Activated naive CD8-positive, alpha-beta T cell (primary cell): ENCODE measurements at regions not wholly inside any gene's neighbourhood (a gene's known extent, or its start where the extent isn't known, plus 50 kb on each side); places are given as distances from the start of the nearest gene placed in this dataset.

Experiments
- H3K27ac Mint-ChIP-seq: one replicate; pipeline ENCODE4 v1.8.0; 2021; ENCODE audit warnings: mixed read lengths
- H3K27me3 Mint-ChIP-seq: one replicate; pipeline ENCODE4 v1.8.0; 2021; ENCODE audit warnings: mixed read lengths
- H3K36me3 Mint-ChIP-seq: one replicate; pipeline ENCODE4 v1.8.0; 2021; ENCODE audit warnings: mixed read lengths
- H3K4me1 Mint-ChIP-seq: one replicate; pipeline ENCODE4 v1.8.0; 2021; ENCODE audit warnings: low read depth, mixed read lengths
- H3K4me3 Mint-ChIP-seq: one replicate; pipeline ENCODE4 v1.8.0; 2021; ENCODE audit warnings: mild to moderate bottlenecking, mixed read lengths
- H3K9me3 Mint-ChIP-seq: one replicate; pipeline ENCODE4 v1.8.0; 2021; ENCODE audit warnings: low read depth, mixed read lengths

- Mint-ChIP-seq H3K4me1 (no peaks in the 10 kb centered on the region), H3K27ac (no peak overlapping the region), H3K4me3 (no peak overlapping the region), H3K36me3 (no peaks in the 10 kb centered on the region), H3K27me3 (peaks cover 4% of the 10 kb centered on the region), H3K9me3 (no peaks in the 10 kb centered on the region)
Observed at GRCh38 chr3:64388886-64389285, 163.6 kb upstream of the PRICKLE2 start.

- no peaks in the 10 kb centered on the region for H3K4me1 Mint-ChIP-seq
Observed at GRCh38 chr3:64387688-64388087, 162.4 kb upstream of the PRICKLE2 start.

GRCh38 chr3:64385277-64385676, 160.0 kb upstream of the PRICKLE2 start:
- Mint-ChIP-seq H3K27ac (no peak overlapping the region), H3K4me3 (no peak overlapping the region), H3K27me3 (peaks cover 4% of the 10 kb centered on the region), H3K4me1 (no peaks in the 10 kb centered on the region), H3K9me3 (no peaks in the 10 kb centered on the region), H3K36me3 (no peaks in the 10 kb centered on the region)

More at GRCh38 chr3:64387688-64388087, 162.4 kb upstream of the PRICKLE2 start:
- H3K27me3 Mint-ChIP-seq, result peaks cover 4% of the 10 kb centered on the region
- no peak overlapping the region for H3K27ac Mint-ChIP-seq
- no peaks in the 10 kb centered on the region for H3K36me3 Mint-ChIP-seq
- no peak overlapping the region for H3K4me3 Mint-ChIP-seq
- H3K9me3 Mint-ChIP-seq, result no peaks in the 10 kb centered on the region

GRCh38 chr3:64384561-64384960, 159.3 kb upstream of the PRICKLE2 start:
- no peak overlapping the region for H3K27ac Mint-ChIP-seq
- H3K36me3 Mint-ChIP-seq, result no peaks in the 10 kb centered on the region
- peaks cover 4% of the 10 kb centered on the region for H3K27me3 Mint-ChIP-seq
- H3K9me3 Mint-ChIP-seq, result no peaks in the 10 kb centered on the region
- H3K4me3 Mint-ChIP-seq, result no peak overlapping the region
- H3K4me1 Mint-ChIP-seq, result no peaks in the 10 kb centered on the region

GRCh38 chr3:64382153-64382552, 156.9 kb upstream of the PRICKLE2 start:
- no peaks in the 10 kb centered on the region for H3K4me1 Mint-ChIP-seq
- H3K4me3 Mint-ChIP-seq, result no peak overlapping the region
- no peaks in the 10 kb centered on the region for H3K36me3 Mint-ChIP-seq
- peaks cover 4% of the 10 kb centered on the region for H3K27me3 Mint-ChIP-seq
- no peaks in the 10 kb centered on the region for H3K9me3 Mint-ChIP-seq
- no peak overlapping the region for H3K27ac Mint-ChIP-seq

- peaks cover 3% of the 10 kb centered on the region for H3K27me3 Mint-ChIP-seq
- H3K9me3 Mint-ChIP-seq, result no peaks in the 10 kb centered on the region
- no peaks in the 10 kb centered on the region for H3K36me3 Mint-ChIP-seq
- H3K4me3 Mint-ChIP-seq, result no peak overlapping the region
- no peak overlapping the region for H3K27ac Mint-ChIP-seq
- H3K4me1 Mint-ChIP-seq, result no peaks in the 10 kb centered on the region
Observed at GRCh38 chr3:64381367-64381766, 156.1 kb upstream of the PRICKLE2 start.

- no peaks in the 10 kb centered on the region for H3K9me3 Mint-ChIP-seq
- H3K36me3 Mint-ChIP-seq, result no peaks in the 10 kb centered on the region
- H3K27me3 Mint-ChIP-seq, result peaks cover 1% of the 10 kb centered on the region
- no peak overlapping the region for H3K27ac Mint-ChIP-seq
- no peak overlapping the region for H3K4me3 Mint-ChIP-seq
- no peaks in the 10 kb centered on the region for H3K4me1 Mint-ChIP-seq
Observed at GRCh38 chr3:64380546-64380945, 155.3 kb upstream of the PRICKLE2 start.

GRCh38 chr3:64379221-64379620, 154.0 kb upstream of the PRICKLE2 start:
- Mint-ChIP-seq H3K9me3 (no peaks in the 10 kb centered on the region), H3K4me1 (no peaks in the 10 kb centered on the region), H3K27me3 (peaks cover 2% of the 10 kb centered on the region), H3K27ac (no peak overlapping the region), H3K36me3 (no peaks in the 10 kb centered on the region), H3K4me3 (no peak overlapping the region)

- H3K36me3 Mint-ChIP-seq, result no peaks in the 10 kb centered on the region
- H3K27ac Mint-ChIP-seq, result no peak overlapping the region
- H3K27me3 Mint-ChIP-seq, result peaks cover 2% of the 10 kb centered on the region
- H3K4me3 Mint-ChIP-seq, result no peak overlapping the region
- no peaks in the 10 kb centered on the region for H3K9me3 Mint-ChIP-seq
- no peaks in the 10 kb centered on the region for H3K4me1 Mint-ChIP-seq
Observed at GRCh38 chr3:64377942-64378341, 152.7 kb upstream of the PRICKLE2 start.

- H3K36me3 Mint-ChIP-seq, result no peaks in the 10 kb centered on the region
Observed at GRCh38 chr3:64375737-64376136, 150.5 kb upstream of the PRICKLE2 start.

GRCh38 chr3:64369390-64369789, 144.1 kb upstream of the PRICKLE2 start:
- peaks cover 8% of the 10 kb centered on the region for H3K27me3 Mint-ChIP-seq
- no peaks in the 10 kb centered on the region for H3K9me3 Mint-ChIP-seq
- no peaks in the 10 kb centered on the region for H3K36me3 Mint-ChIP-seq
- no peak overlapping the region for H3K4me3 Mint-ChIP-seq
- H3K4me1 Mint-ChIP-seq, result no peaks in the 10 kb centered on the region
- no peak overlapping the region for H3K27ac Mint-ChIP-seq

More at GRCh38 chr3:64375737-64376136, 150.5 kb upstream of the PRICKLE2 start:
- Mint-ChIP-seq H3K27ac (no peak overlapping the region), H3K27me3 (peaks cover 4% of the 10 kb centered on the region), H3K4me3 (no peak overlapping the region), H3K4me1 (no peaks in the 10 kb centered on the region), H3K9me3 (no peaks in the 10 kb centered on the region)

- Mint-ChIP-seq H3K4me3 (no peak overlapping the region), H3K9me3 (no peaks in the 10 kb centered on the region), H3K4me1 (no peaks in the 10 kb centered on the region), H3K36me3 (no peaks in the 10 kb centered on the region), H3K27me3 (peaks cover 7% of the 10 kb centered on the region), H3K27ac (no peak overlapping the region)
Observed at GRCh38 chr3:64368257-64369020, 143.2 kb upstream of the PRICKLE2 start.

- peaks cover 8% of the 10 kb centered on the region for H3K27me3 Mint-ChIP-seq
- no peak overlapping the region for H3K27ac Mint-ChIP-seq
- H3K9me3 Mint-ChIP-seq, result no peaks in the 10 kb centered on the region
- no peaks in the 10 kb centered on the region for H3K36me3 Mint-ChIP-seq
- H3K4me3 Mint-ChIP-seq, result no peak overlapping the region
- H3K4me1 Mint-ChIP-seq, result no peaks in the 10 kb centered on the region
Observed at GRCh38 chr3:64365877-64366276, 140.6 kb upstream of the PRICKLE2 start.

GRCh38 chr3:64363842-64364241, 138.6 kb upstream of the PRICKLE2 start:
- no peaks in the 10 kb centered on the region for H3K9me3 Mint-ChIP-seq
- H3K36me3 Mint-ChIP-seq, result no peaks in the 10 kb centered on the region
- peaks cover 5% of the 10 kb centered on the region for H3K27me3 Mint-ChIP-seq
- H3K4me3 Mint-ChIP-seq, result no peak overlapping the region
- no peaks in the 10 kb centered on the region for H3K4me1 Mint-ChIP-seq
- H3K27ac Mint-ChIP-seq, result no peak overlapping the region

GRCh38 chr3:64361962-64362735, 136.9 kb upstream of the PRICKLE2 start:
- no peak overlapping the region for H3K27ac Mint-ChIP-seq
- H3K4me1 Mint-ChIP-seq, result no peaks in the 10 kb centered on the region
- no peak overlapping the region for H3K4me3 Mint-ChIP-seq
- H3K9me3 Mint-ChIP-seq, result no peaks in the 10 kb centered on the region
- H3K36me3 Mint-ChIP-seq, result no peaks in the 10 kb centered on the region
- H3K27me3 Mint-ChIP-seq, result peaks cover 4% of the 10 kb centered on the region
